ENCODE measurements at regions not wholly inside any gene's neighbourhood (a gene's known extent, or its start where the extent isn't known, plus 50 kb on each side); places are given as distances from the start of the nearest gene placed in this dataset.

- DNase-seq (ENCODE audit: low spot score): no peak
Measured at GRCh38 chr18:51578406-51578980, 381.0 kb upstream of the MEX3C start.

- no peak for DNase-seq (ENCODE audit: low spot score)
Measured at GRCh38 chr18:51580580-51580979, 383.1 kb upstream of the MEX3C start.

GRCh38 chr18:51582551-51582950 lies 385.1 kb upstream of the MEX3C start:
- DNase-seq (ENCODE audit: low spot score): peak; percentile 9

- no peak for DNase-seq (ENCODE audit: low spot score)
Measured at GRCh38 chr18:51588616-51589015, 391.1 kb upstream of the MEX3C start.

- no peak for DNase-seq (ENCODE audit: low spot score)
Measured at GRCh38 chr18:51593931-51594330, 396.4 kb upstream of the MEX3C start.

GRCh38 chr18:51603111-51603510 lies 405.6 kb upstream of the MEX3C start:
- DNase-seq (ENCODE audit: low spot score): peak; percentile 22

- no peak for DNase-seq (ENCODE audit: low spot score)
Measured at GRCh38 chr18:51603551-51603950, 406.1 kb upstream of the MEX3C start.

GRCh38 chr18:51610481-51610880 lies 413.0 kb upstream of the MEX3C start:
- DNase-seq (ENCODE audit: low spot score): no peak

- DNase-seq (ENCODE audit: low spot score): no peak
Measured at GRCh38 chr18:51611326-51611725, 413.8 kb upstream of the MEX3C start.

GRCh38 chr18:51614033-51614432 lies 416.6 kb upstream of the MEX3C start:
- DNase-seq (ENCODE audit: low spot score): peak; percentile 64

GRCh38 chr18:51614967-51615571 lies 417.6 kb upstream of the MEX3C start:
- DNase-seq (ENCODE audit: low spot score): no peak

GRCh38 chr18:51617167-51617566 lies 419.7 kb upstream of the MEX3C start:
- DNase-seq (ENCODE audit: low spot score): peak; percentile 7

GRCh38 chr18:51617572-51618260 lies 420.2 kb upstream of the MEX3C start:
- no peak for DNase-seq (ENCODE audit: low spot score)

GRCh38 chr18:51619283-51619682 lies 421.8 kb upstream of the MEX3C start:
- DNase-seq (ENCODE audit: low spot score): peak; percentile 6

- DNase-seq (ENCODE audit: low spot score): peak; percentile 37
Measured at GRCh38 chr18:51621113-51621863, 423.8 kb upstream of the MEX3C start.

- no peak for DNase-seq (ENCODE audit: low spot score)
Measured at GRCh38 chr18:51621864-51622160, 424.3 kb upstream of the MEX3C start.

- no peak for DNase-seq (ENCODE audit: low spot score)
Measured at GRCh38 chr18:51622702-51623101, 425.2 kb upstream of the MEX3C start.

GRCh38 chr18:51623653-51624052 lies 426.2 kb upstream of the MEX3C start:
- DNase-seq (ENCODE audit: low spot score): no peak

GRCh38 chr18:51630706-51631105 lies 433.2 kb upstream of the MEX3C start:
- DNase-seq (ENCODE audit: low spot score): no peak

- DNase-seq (ENCODE audit: low spot score): no peak
Measured at GRCh38 chr18:51637881-51638280, 440.4 kb upstream of the MEX3C start.

GRCh38 chr18:51639541-51639940 lies 442.1 kb upstream of the MEX3C start:
- DNase-seq (ENCODE audit: low spot score): no peak

- no peak for DNase-seq (ENCODE audit: low spot score)
Measured at GRCh38 chr18:51643483-51643882, 446.0 kb upstream of the MEX3C start.

GRCh38 chr18:51645607-51646006 lies 448.1 kb upstream of the MEX3C start:
- no peak for DNase-seq (ENCODE audit: low spot score)

Measured in umbilical cord (tissue), 1 donor.